ENCODE measurements at regions not wholly inside any gene's neighbourhood (a gene's known extent, or its start where the extent isn't known, plus 50 kb on each side); places are given as distances from the start of the nearest gene placed in this dataset.

DNA sequence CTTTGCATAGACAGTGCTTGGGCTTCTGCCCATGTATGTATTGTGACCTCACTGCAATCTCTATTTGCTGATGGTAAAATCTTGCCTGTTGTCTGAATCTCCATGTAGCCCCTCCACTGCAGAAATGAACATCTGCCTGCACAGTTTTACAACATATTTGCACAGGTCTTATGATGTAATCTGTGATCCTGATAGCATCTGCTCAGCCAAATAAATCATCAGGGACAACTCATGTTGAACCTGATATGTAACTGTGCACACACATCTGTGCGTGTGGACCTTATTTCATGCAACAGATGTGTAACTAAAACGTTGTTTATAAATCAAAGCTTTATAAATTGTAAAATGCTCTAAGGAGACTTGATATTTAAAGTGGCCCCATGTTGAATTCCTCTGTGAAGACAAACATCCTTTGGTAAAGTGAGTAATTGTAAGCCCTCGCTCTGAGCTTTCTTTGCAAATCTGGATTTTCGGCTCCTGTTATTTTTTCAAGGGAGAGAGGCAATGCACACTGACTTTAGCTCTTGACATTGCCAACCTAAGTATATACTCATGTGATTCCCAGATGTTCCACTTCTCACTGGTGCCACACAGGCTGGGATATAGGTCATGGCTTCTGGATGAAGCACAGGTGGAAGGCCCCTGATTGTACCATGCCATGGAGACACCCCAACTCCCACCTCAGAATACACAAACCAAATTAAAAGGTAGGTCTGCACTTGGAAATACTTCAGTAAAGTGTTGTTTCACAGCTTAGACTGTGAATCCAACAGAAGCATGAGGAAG is 371.3 kb downstream of the GRIN2B start:
- no peaks in the 10 kb centered on the region for H4K20me1 ChIP-seq (ENCODE audit: control insufficient read depth, insufficient read depth)
- TF ChIP-seq, protein P1, sequence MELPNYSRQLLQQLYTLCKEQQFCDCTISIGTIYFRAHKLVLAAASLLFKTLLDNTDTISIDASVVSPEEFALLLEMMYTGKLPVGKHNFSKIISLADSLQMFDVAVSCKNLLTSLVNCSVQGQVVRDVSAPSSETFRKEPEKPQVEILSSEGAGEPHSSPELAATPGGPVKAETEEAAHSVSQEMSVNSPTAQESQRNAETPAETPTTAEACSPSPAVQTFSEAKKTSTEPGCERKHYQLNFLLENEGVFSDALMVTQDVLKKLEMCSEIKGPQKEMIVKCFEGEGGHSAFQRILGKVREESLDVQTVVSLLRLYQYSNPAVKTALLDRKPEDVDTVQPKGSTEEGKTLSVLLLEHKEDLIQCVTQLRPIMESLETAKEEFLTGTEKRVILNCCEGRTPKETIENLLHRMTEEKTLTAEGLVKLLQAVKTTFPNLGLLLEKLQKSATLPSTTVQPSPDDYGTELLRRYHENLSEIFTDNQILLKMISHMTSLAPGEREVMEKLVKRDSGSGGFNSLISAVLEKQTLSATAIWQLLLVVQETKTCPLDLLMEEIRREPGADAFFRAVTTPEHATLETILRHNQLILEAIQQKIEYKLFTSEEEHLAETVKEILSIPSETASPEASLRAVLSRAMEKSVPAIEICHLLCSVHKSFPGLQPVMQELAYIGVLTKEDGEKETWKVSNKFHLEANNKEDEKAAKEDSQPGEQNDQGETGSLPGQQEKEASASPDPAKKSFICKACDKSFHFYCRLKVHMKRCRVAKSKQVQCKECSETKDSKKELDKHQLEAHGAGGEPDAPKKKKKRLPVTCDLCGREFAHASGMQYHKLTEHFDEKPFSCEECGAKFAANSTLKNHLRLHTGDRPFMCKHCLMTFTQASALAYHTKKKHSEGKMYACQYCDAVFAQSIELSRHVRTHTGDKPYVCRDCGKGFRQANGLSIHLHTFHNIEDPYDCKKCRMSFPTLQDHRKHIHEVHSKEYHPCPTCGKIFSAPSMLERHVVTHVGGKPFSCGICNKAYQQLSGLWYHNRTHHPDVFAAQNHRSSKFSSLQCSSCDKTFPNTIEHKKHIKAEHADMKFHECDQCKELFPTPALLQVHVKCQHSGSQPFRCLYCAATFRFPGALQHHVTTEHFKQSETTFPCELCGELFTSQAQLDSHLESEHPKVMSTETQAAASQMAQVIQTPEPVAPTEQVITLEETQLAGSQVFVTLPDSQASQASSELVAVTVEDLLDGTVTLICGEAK (IDR thresholded peaks at IDR 0.05; ENCODE audit: borderline replicate concordance) = no peak
- TF ChIP-seq ZSCAN29 (IDR thresholded peaks at IDR 0.05) (no peak), BCL11A (IDR thresholded peaks at IDR 0.05; ENCODE audit: low read depth, low read length) (no peak), SUPT20H (IDR thresholded peaks at IDR 0.05; ENCODE audit: borderline replicate concordance, control insufficient read depth, low read depth, low read length) (no peak), RBBP5 (conservative IDR thresholded peaks at IDR 0.05) (no peak), YBX1 (IDR thresholded peaks at IDR 0.05) (no peak), BRCA1 (IDR thresholded peaks at IDR 0.05; ENCODE audit: low read depth, low read length) (no peak), ZNF274 (IDR thresholded peaks at IDR 0.05; ENCODE audit: insufficient read depth, insufficient read length) (no peak), YY1 (IDR thresholded peaks at IDR 0.05; ENCODE audit: low read depth, low read length) (no peak), HDGF (IDR thresholded peaks at IDR 0.05) (no peak), POLR2A (IDR thresholded peaks at IDR 0.05; ENCODE audit: low read depth, low read length) (no peak), SIX5 (IDR thresholded peaks at IDR 0.05; ENCODE audit: low read depth, low read length, severe bottlenecking) (no peak), RAD51 (IDR thresholded peaks at IDR 0.05) (no peak), ETV6 (conservative IDR thresholded peaks at IDR 0.05 in 1 of 2, IDR thresholded peaks at IDR 0.05 in 1 of 2; ENCODE audit: borderline replicate concordance in 1 of 2, low read depth in 1 of 2) (no peak), GATAD2B (conservative IDR thresholded peaks at IDR 0.05; ENCODE audit: low read depth) (no peak), TAF1 (IDR thresholded peaks at IDR 0.05; ENCODE audit: borderline replicate concordance, low read depth, low read length) (no peak)
- no peaks in the 10 kb centered on the region for H3K9me3 ChIP-seq (replicated peaks; ENCODE audit: control insufficient read depth, insufficient read depth, low read length)
- ChIA-PET POLR2A (no interaction called here), RAD21 (ENCODE audit: unreplicated experiment) (no interaction called here), CTCF (interaction anchor here (1.5 kb wide), 1 partner anchor 20 kb away, joined by 5 read pairs; no protein-coding TSS in a partner anchor), SMC1A (ENCODE audit: uncharacterized antibody, unreplicated experiment) (interaction anchor here (2.3 kb wide), 1 partner anchor 10 kb away, joined by 8 read pairs; no protein-coding TSS in a partner anchor)
- no peak overlapping the region for H3K9ac ChIP-seq (ENCODE audit: control insufficient read depth, insufficient read depth, low read length)
- no peak for ATAC-seq
- H3K27ac ChIP-seq (ENCODE audit: control insufficient read depth, insufficient read depth) = no peak overlapping the region
- no peaks in the 10 kb centered on the region for H3K36me3 ChIP-seq (ENCODE audit: control insufficient read depth in 2 of 2, insufficient read depth in 2 of 2, low read length in 1 of 2)
- no peaks in the 10 kb centered on the region for H3K4me1 ChIP-seq (ENCODE audit: control insufficient read depth, insufficient read depth, low read length)
- BruUV-seq (replicated peaks) = no TSS peak
- no peaks in the 10 kb centered on the region for H3K27me3 ChIP-seq (replicated peaks in 1 of 2; ENCODE audit: control insufficient read depth in 2 of 2, insufficient read depth in 2 of 2, low read length in 1 of 2)
- H3K4me2 ChIP-seq (ENCODE audit: control insufficient read depth, insufficient read depth) = no peak overlapping the region
- intact Hi-C loops (cut with micrococcal nuclease; ENCODE audit: unreplicated experiment) = no loop called here
- no peak for FAIRE-seq
- H3K4me3 ChIP-seq = no peak overlapping the region
- no peaks in the 10 kb centered on the region for H3K79me2 ChIP-seq (ENCODE audit: control insufficient read depth, insufficient read depth, low read length)
- H2AFZ ChIP-seq (ENCODE audit: control insufficient read depth, low read depth, low read length) = no peak overlapping the region
- no peak for DNase-seq (ENCODE audit: low read depth, low spot score)
- in situ Hi-C loops (cut with MboI) = no loop called here
- 51% methylated on average over 4 of the region's 4 CpGs for WGBS (ENCODE audit: insufficient coverage, insufficient replicate concordance, low lambda C conversion rate, missing lambda C conversion rate)

All from GM12878 (cell line).